KG1 (cell line): ENCODE measurements at regions not wholly inside any gene's neighbourhood (a gene's known extent, or its start where the extent isn't known, plus 50 kb on each side); places are given as distances from the start of the nearest gene placed in this dataset.

Experiments used
- DNase-seq: peaks from one replicate; lab custom pipeline; 2025; lab: John Stamatoyannopoulos, UW

- DNase-seq: no peak
Observed at GRCh38 chr11:69545976-69546617, 64.6 kb downstream of the LINC01488 start.

- DNase-seq: no peak
Observed at GRCh38 chr11:69546735-69547370, 65.4 kb downstream of the LINC01488 start.

GRCh38 chr11:69550846-69551245 lies 69.4 kb downstream of the LINC01488 start:
- no peak for DNase-seq

- DNase-seq: no peak
Observed at GRCh38 chr11:69551963-69552362, 70.5 kb downstream of the LINC01488 start.

GRCh38 chr11:69552951-69553350 lies 71.5 kb downstream of the LINC01488 start:
- DNase-seq: no peak

DNA sequence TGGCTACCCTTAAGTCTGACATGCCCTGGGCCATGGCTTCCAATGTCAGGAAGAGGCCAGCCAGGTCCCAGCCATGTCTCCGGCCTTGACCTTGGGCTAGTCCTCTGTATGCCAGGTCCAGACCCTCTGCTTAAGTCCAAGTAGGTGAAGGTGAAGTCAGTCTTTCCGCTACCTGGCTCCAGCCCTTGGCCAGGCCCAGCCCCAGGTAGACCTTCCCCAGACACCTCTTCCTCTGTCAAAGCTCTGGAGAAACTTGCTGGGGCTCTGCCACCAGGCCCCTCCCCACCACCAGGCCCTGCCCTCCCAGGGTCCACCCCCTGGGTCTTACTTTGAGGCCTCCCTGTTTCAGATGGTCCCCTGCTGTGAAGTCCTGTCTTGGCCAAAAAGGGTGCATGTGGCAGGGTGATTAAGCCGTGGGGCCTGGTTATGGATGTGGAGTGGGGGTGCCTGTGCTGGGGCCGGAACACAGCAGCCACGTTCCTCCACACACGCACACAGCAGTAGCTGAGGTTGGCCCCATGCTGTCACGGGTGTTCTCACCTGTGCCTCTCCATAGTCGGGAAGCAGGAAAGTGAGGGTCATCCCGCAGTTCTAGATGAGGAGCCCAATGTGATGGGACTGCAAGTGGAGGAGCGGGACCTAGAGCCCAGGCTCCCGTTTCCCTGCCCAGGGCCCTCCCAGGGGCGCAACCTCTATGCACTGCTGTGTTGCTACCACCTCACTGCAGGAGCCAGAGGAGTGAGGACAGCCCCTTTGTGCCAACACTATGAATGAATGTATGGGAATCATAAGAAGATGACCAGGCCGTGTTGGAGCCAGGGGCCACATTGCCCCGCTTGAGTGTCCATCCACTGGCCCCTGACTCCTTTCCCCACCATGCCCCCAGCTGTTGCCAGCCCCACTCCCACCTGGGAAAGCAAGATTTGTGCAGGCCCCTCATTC lies 72.2 kb downstream of the LINC01488 start:
- no peak for DNase-seq

DNA sequence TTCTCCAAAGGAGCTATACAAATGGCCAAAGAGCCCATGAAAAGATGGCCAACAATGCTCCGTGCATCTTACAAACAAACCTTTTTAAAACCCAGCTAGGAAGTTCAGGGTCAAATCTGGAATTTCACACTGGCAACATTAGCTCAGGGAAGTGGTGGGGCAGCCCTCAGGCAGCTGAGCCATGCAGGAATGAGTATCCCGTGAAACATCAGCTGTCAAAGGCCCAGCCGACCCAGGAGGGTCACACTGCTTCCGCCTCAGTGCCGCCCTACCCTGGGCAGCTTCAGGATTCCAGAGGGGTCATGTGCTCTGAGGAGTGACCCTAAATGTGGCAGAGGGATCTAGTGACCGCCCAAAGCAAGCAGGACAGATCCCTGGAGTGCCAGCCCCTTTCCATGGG lies 73.4 kb downstream of the LINC01488 start:
- no peak for DNase-seq

- DNase-seq: no peak
Observed at GRCh38 chr11:69557266-69557665, 75.8 kb downstream of the LINC01488 start.

DNA sequence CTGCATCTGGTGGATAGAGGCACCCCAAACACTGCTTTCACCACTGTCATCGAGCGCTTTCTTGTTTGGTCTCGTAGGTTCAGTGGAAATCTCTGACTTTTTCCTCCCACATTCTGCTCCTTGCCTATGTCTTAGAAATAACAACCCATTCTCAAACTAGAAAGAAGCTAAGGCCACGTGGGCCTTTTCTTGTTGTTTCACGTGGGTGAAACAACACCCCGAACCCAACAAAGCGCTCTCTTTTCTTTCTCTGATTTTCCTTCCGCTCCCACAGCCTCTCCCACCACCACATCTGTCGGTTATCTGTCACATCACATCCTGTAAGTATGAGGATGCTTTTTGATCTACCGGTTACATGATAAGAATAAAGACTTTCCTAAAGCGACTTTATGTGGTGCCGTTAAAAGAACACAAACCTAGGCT lies 77.1 kb downstream of the LINC01488 start:
- no peak for DNase-seq

DNA sequence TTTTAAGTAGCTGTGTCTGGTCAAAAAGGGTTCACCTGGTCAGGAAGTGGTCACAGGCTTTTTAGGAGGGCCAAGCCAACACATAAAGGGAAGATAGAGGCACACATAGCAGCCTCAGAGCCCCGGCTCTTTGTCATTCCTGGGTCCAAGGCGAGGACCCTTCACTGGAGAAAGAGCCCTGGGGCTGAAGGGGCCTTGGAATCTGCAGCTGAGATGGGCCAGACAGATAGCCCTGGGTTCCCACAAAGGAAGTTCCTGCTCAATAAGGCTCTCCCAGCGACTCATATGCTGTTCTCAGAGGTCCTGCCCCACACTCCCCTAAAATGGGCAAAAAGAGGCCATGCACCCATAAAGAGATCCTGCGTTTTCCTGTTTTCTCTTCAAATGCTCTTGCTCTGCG lies 77.7 kb downstream of the LINC01488 start:
- no peak for DNase-seq

GRCh38 chr11:69560141-69560790 lies 78.8 kb downstream of the LINC01488 start:
- DNase-seq: no peak

GRCh38 chr11:69562302-69562701 lies 78.7 kb upstream of the CCND1 start:
- no peak for DNase-seq

GRCh38 chr11:69562816-69563215 lies 78.1 kb upstream of the CCND1 start:
- no peak for DNase-seq

DNA sequence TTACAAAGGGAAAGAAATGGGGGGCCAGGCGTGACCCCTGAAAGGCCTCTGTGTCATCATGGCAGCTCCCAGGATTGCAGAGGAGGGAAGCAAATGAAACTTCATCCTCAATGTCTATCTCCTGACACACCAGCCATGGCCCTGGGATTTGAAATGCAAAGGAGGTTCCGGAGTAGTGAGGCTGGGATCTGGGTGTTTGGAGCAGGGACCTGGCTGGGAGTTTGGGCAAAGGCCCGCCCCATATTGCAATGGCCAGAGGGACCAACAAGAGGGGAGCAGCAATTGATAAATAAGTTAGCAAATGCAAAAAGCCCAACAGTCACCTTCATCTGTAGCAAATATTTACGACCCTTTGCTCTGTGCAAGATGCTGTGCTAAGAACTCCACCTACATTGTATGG lies 77.7 kb upstream of the CCND1 start:
- DNase-seq: no peak

GRCh38 chr11:69563946-69564775 lies 76.8 kb upstream of the CCND1 start:
- DNase-seq: no peak

GRCh38 chr11:69566001-69566400 lies 75.0 kb upstream of the CCND1 start:
- DNase-seq: no peak

DNA sequence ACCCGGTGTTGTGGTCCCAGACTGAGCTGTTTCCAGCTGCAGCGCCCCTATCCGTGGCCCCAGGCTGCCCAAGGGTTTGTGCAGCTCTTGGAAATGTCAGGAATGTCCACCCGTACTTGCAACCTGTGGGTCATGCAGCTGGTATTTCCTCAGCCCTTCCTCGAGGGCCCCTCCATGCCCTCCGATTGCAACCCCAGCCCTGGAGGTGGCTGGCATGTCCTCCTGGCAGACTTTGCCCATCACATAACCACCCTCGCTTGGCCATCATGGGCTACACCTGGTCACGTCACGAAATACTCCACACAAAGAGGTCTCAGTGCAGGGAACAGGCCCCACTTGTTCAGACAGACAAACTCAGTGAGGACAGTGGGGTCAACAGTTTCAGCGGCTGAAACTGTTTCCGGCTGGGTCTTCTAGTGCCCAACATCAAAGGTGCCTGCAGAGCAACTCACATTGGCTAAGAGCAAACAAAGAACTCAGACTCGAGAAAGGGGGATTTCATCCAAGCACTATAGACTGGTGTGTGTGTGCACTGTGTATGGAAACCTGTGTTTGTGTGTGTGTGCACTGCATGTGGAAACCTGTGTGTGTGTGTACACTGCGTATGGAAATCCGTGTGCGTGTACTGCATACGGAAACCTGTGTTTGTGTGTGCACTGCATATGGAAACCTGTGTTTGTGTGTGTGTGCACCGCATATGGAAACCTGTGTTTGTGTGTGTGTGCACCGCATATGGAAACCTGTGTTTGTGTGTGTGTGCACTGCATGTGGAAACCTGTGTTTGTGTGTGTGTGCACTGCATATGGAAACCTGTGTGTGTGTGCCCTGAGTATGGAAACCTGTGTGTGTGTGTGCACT lies 72.8 kb upstream of the CCND1 start:
- no peak for DNase-seq

DNA sequence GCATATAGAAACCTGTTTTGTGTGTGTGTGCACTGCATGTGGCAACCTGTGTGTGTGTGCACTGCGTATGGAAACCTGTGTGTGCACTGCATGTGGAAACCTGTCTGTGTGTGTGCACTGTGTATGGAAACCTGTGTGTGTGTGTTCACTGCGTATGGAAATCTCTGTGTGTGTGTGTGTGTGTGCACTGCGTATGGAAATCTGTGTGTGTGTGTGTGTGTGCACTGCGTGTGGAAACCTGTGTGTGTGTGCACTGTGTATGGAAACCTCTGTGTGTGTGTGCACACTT lies 72.2 kb upstream of the CCND1 start:
- no peak for DNase-seq

- no peak for DNase-seq
Observed at GRCh38 chr11:69569306-69570200, 71.4 kb upstream of the CCND1 start.
